ENCODE measurements at regions not wholly inside any gene's neighbourhood (a gene's known extent, or its start where the extent isn't known, plus 50 kb on each side); places are given as distances from the start of the nearest gene placed in this dataset.

- Mint-ChIP-seq H3K9me3 (ENCODE audit: low read depth, unreplicated experiment) (peaks cover 7% of the 10 kb centered on the region), H3K27ac (ENCODE audit: unreplicated experiment) (no peak overlapping the region), H3K4me1 (ENCODE audit: low read depth, unreplicated experiment) (peaks cover 15% of the 10 kb centered on the region), H3K27me3 (ENCODE audit: unreplicated experiment) (peaks cover 55% of the 10 kb centered on the region), H3K4me3 (ENCODE audit: low read depth, unreplicated experiment) (no peak overlapping the region), H3K36me3 (ENCODE audit: insufficient read depth, unreplicated experiment) (peaks cover 4% of the 10 kb centered on the region)
- intact Hi-C loops (cut with micrococcal nuclease; ENCODE audit: unreplicated experiment) = no loop called here
- CTCF ChIA-PET = interaction anchor here (0.6 kb wide), 1 partner anchor 251 kb away, joined by 3 read pairs; no protein-coding TSS in a partner anchor
- BruUV-seq (replicated peaks) = no TSS peak
- no peak for TF ChIP-seq CTCF (IDR thresholded peaks at IDR 0.05; ENCODE audit: unreplicated experiment)
- DNase-seq = no peak
Measured at GRCh38 chr7:156065400-156065799, 253.1 kb upstream of the SHH start.

- Mint-ChIP-seq H3K4me3 (ENCODE audit: low read depth, unreplicated experiment) (no peak overlapping the region), H3K27me3 (ENCODE audit: unreplicated experiment) (peaks cover 55% of the 10 kb centered on the region), H3K36me3 (ENCODE audit: insufficient read depth, unreplicated experiment) (peaks cover 4% of the 10 kb centered on the region), H3K9me3 (ENCODE audit: low read depth, unreplicated experiment) (peaks cover 10% of the 10 kb centered on the region), H3K4me1 (ENCODE audit: low read depth, unreplicated experiment) (peaks cover 15% of the 10 kb centered on the region), H3K27ac (ENCODE audit: unreplicated experiment) (no peak overlapping the region)
- BruUV-seq (replicated peaks) = no TSS peak
- CTCF ChIA-PET = interaction anchor here (0.5 to 0.7 kb wide), 3 partner anchors 71 to 493 kb away, joined by 3 read pairs; no protein-coding TSS in a partner anchor
- TF ChIP-seq CTCF (IDR thresholded peaks at IDR 0.05; ENCODE audit: unreplicated experiment) = no peak
- DNase-seq = no peak
- intact Hi-C loops (cut with micrococcal nuclease; ENCODE audit: unreplicated experiment) = no loop called here
Measured at GRCh38 chr7:156064971-156065386, 252.7 kb upstream of the SHH start.

DNA sequence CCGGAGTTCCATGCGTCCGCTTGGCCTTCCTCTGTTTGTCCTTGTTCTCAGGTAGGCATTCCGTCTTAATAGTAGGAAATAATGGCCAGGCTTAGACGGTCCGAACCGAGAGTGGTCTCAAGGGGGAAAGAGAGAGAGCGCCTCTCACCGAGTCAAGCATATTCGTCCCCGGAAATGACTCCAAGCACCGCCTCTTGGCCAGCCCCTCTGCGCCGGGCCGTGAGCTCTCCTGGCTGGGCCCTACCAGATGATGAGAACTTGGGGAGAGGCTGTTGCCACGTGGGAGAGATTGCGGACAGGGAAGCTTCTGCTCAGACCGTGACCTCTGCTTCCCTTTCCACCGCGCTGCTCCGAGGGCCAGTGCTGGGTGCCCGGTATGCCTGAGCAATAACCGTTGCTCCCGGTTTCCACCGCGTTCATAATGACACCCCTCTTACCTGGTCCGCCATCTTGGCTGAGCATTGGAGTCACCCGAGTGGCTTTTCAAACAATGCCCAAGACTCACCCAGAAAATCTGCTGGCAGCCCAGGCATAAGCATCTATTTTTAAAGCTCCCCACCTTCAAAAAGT lies 251.1 kb upstream of the SHH start:
- TF ChIP-seq CTCF (IDR thresholded peaks at IDR 0.05; ENCODE audit: unreplicated experiment) = no peak
- no peaks in the 10 kb centered on the region for H3K36me3 Mint-ChIP-seq (ENCODE audit: insufficient read depth, unreplicated experiment)
- BruUV-seq (replicated peaks) = no TSS peak
- H3K4me1 Mint-ChIP-seq (ENCODE audit: low read depth, unreplicated experiment) = peaks cover 15% of the 10 kb centered on the region
- peaks cover 43% of the 10 kb centered on the region for H3K27me3 Mint-ChIP-seq (ENCODE audit: unreplicated experiment)
- H3K4me3 Mint-ChIP-seq (ENCODE audit: low read depth, unreplicated experiment) = no peak overlapping the region
- DNase-seq = no peak
- H3K27ac Mint-ChIP-seq (ENCODE audit: unreplicated experiment) = no peak overlapping the region
- CTCF ChIA-PET = no interaction called here
- H3K9me3 Mint-ChIP-seq (ENCODE audit: low read depth, unreplicated experiment) = peaks cover 10% of the 10 kb centered on the region
- intact Hi-C loops (cut with micrococcal nuclease; ENCODE audit: unreplicated experiment) = no loop called here

GRCh38 chr7:156062286-156062685 lies 250.0 kb upstream of the SHH start:
- Mint-ChIP-seq H3K9me3 (ENCODE audit: low read depth, unreplicated experiment) (peaks cover 10% of the 10 kb centered on the region), H3K27ac (ENCODE audit: unreplicated experiment) (no peak overlapping the region), H3K36me3 (ENCODE audit: insufficient read depth, unreplicated experiment) (no peaks in the 10 kb centered on the region), H3K4me3 (ENCODE audit: low read depth, unreplicated experiment) (no peak overlapping the region), H3K27me3 (ENCODE audit: unreplicated experiment) (peaks cover 34% of the 10 kb centered on the region), H3K4me1 (ENCODE audit: low read depth, unreplicated experiment) (peaks cover 15% of the 10 kb centered on the region)
- BruUV-seq (replicated peaks) = no TSS peak
- DNase-seq = no peak
- CTCF ChIA-PET = no interaction called here
- TF ChIP-seq CTCF (IDR thresholded peaks at IDR 0.05; ENCODE audit: unreplicated experiment) = no peak
- intact Hi-C loops (cut with micrococcal nuclease; ENCODE audit: unreplicated experiment) = no loop called here
